IPS-18a (cell line): ENCODE measurements at regions not wholly inside any gene's neighbourhood (a gene's known extent, or its start where the extent isn't known, plus 50 kb on each side); places are given as distances from the start of the nearest gene placed in this dataset.

Experiments
- H3K27ac ChIP-seq: one replicate; pipeline ENCODE4 v1.5.1; 2013; ENCODE audit warnings: low read length
- H3K27me3 ChIP-seq: one replicate; pipeline ENCODE4 v1.6.1; 2013; ENCODE audit warnings: mild to moderate bottlenecking, low read length; ENCODE audit not compliant: control insufficient read depth, insufficient read depth
- H3K36me3 ChIP-seq: one replicate; pipeline ENCODE4 v1.6.1; 2013; ENCODE audit warnings: low read depth, low read length; ENCODE audit not compliant: control insufficient read depth
- H3K4me1 ChIP-seq: one replicate; pipeline ENCODE4 v1.6.1; 2013; ENCODE audit warnings: low read depth, low read length; ENCODE audit not compliant: control insufficient read depth
- H3K4me3 ChIP-seq: one replicate; pipeline ENCODE4 v1.5.1; 2013; ENCODE audit warnings: low read length
- H3K9ac ChIP-seq: one replicate; pipeline ENCODE4 v1.6.1; 2013; ENCODE audit warnings: mild to moderate bottlenecking, low read length, moderate library complexity
- H3K9me3 ChIP-seq: one replicate; pipeline ENCODE4 v1.6.1; 2013; ENCODE audit warnings: low read depth, low read length; ENCODE audit not compliant: control insufficient read depth

GRCh38 chr5:145591578-145591977 is 243.6 kb downstream of the PRELID2 start:
- no peaks in the 10 kb centered on the region for H3K36me3 ChIP-seq
- H3K27ac ChIP-seq, result no peak overlapping the region
- H3K9me3 ChIP-seq, result no peaks in the 10 kb centered on the region
- H3K9ac ChIP-seq, result no peak overlapping the region
- H3K4me3 ChIP-seq, result no peak overlapping the region
- H3K27me3 ChIP-seq, result no peaks in the 10 kb centered on the region
- no peaks in the 10 kb centered on the region for H3K4me1 ChIP-seq

GRCh38 chr5:145589063-145589462 is 246.1 kb downstream of the PRELID2 start:
- H3K9ac ChIP-seq, result no peak overlapping the region
- H3K4me3 ChIP-seq, result no peak overlapping the region
- H3K4me1 ChIP-seq, result no peaks in the 10 kb centered on the region
- H3K36me3 ChIP-seq, result no peaks in the 10 kb centered on the region
- H3K9me3 ChIP-seq, result no peaks in the 10 kb centered on the region
- H3K27ac ChIP-seq, result no peak overlapping the region
- no peaks in the 10 kb centered on the region for H3K27me3 ChIP-seq

- Histone ChIP-seq H3K27ac (no peak overlapping the region), H3K27me3 (no peaks in the 10 kb centered on the region)
These were observed 246.6 kb downstream of the PRELID2 start for GRCh38 chr5:145588558-145588957.

GRCh38 chr5:145588113-145588512 is 247.0 kb downstream of the PRELID2 start:
- no peaks in the 10 kb centered on the region for H3K27me3 ChIP-seq
- H3K27ac ChIP-seq, result no peak overlapping the region
- no peak overlapping the region for H3K4me3 ChIP-seq
- no peaks in the 10 kb centered on the region for H3K36me3 ChIP-seq
- H3K9me3 ChIP-seq, result no peaks in the 10 kb centered on the region
- no peak overlapping the region for H3K9ac ChIP-seq
- H3K4me1 ChIP-seq, result no peaks in the 10 kb centered on the region

More at GRCh38 chr5:145588558-145588957, 246.6 kb downstream of the PRELID2 start:
- H3K4me1 ChIP-seq, result no peaks in the 10 kb centered on the region
- H3K36me3 ChIP-seq, result no peaks in the 10 kb centered on the region
- no peaks in the 10 kb centered on the region for H3K9me3 ChIP-seq
- H3K4me3 ChIP-seq, result no peak overlapping the region
- no peak overlapping the region for H3K9ac ChIP-seq

GRCh38 chr5:145587710-145588109 is 247.4 kb downstream of the PRELID2 start:
- Histone ChIP-seq H3K9ac (no peak overlapping the region), H3K36me3 (no peaks in the 10 kb centered on the region), H3K4me1 (no peaks in the 10 kb centered on the region), H3K4me3 (no peak overlapping the region), H3K27ac (no peak overlapping the region), H3K27me3 (no peaks in the 10 kb centered on the region), H3K9me3 (no peaks in the 10 kb centered on the region)

GRCh38 chr5:145587308-145587672 is 247.9 kb downstream of the PRELID2 start:
- no peak overlapping the region for H3K27ac ChIP-seq
- no peaks in the 10 kb centered on the region for H3K27me3 ChIP-seq
- no peaks in the 10 kb centered on the region for H3K36me3 ChIP-seq
- no peaks in the 10 kb centered on the region for H3K9me3 ChIP-seq
- no peak overlapping the region for H3K4me3 ChIP-seq
- no peak overlapping the region for H3K9ac ChIP-seq
- H3K4me1 ChIP-seq, result no peaks in the 10 kb centered on the region

- H3K27ac ChIP-seq, result no peak overlapping the region
- H3K4me1 ChIP-seq, result no peaks in the 10 kb centered on the region
- H3K9me3 ChIP-seq, result no peaks in the 10 kb centered on the region
- H3K4me3 ChIP-seq, result no peak overlapping the region
- no peaks in the 10 kb centered on the region for H3K36me3 ChIP-seq
- H3K27me3 ChIP-seq, result no peaks in the 10 kb centered on the region
- no peak overlapping the region for H3K9ac ChIP-seq
These were observed 248.4 kb downstream of the PRELID2 start for GRCh38 chr5:145586661-145587307.

GRCh38 chr5:145585443-145586148 is 249.5 kb downstream of the PRELID2 start:
- Histone ChIP-seq H3K4me3 (no peak overlapping the region), H3K27me3 (no peaks in the 10 kb centered on the region), H3K9ac (no peak overlapping the region), H3K4me1 (no peaks in the 10 kb centered on the region), H3K36me3 (no peaks in the 10 kb centered on the region), H3K9me3 (no peaks in the 10 kb centered on the region), H3K27ac (no peak overlapping the region)

- H3K4me1 ChIP-seq, result no peaks in the 10 kb centered on the region
- no peaks in the 10 kb centered on the region for H3K36me3 ChIP-seq
- H3K9ac ChIP-seq, result no peak overlapping the region
- H3K27me3 ChIP-seq, result no peaks in the 10 kb centered on the region
- no peaks in the 10 kb centered on the region for H3K9me3 ChIP-seq
- H3K4me3 ChIP-seq, result no peak overlapping the region
- H3K27ac ChIP-seq, result no peak overlapping the region
These were observed 255.8 kb downstream of the PRELID2 start for GRCh38 chr5:145579301-145579700.

- Histone ChIP-seq H3K27me3 (no peaks in the 10 kb centered on the region), H3K9ac (no peak overlapping the region), H3K4me1 (no peaks in the 10 kb centered on the region), H3K4me3 (no peak overlapping the region), H3K27ac (no peak overlapping the region), H3K36me3 (no peaks in the 10 kb centered on the region), H3K9me3 (no peaks in the 10 kb centered on the region)
These were observed 260.1 kb downstream of the PRELID2 start for GRCh38 chr5:145574889-145575573.

- no peak overlapping the region for H3K4me3 ChIP-seq
- no peaks in the 10 kb centered on the region for H3K27me3 ChIP-seq
- H3K9ac ChIP-seq, result no peak overlapping the region
- no peaks in the 10 kb centered on the region for H3K9me3 ChIP-seq
- no peaks in the 10 kb centered on the region for H3K4me1 ChIP-seq
- no peaks in the 10 kb centered on the region for H3K36me3 ChIP-seq
- H3K27ac ChIP-seq, result no peak overlapping the region
These were observed 266.6 kb downstream of the PRELID2 start for GRCh38 chr5:145568581-145568980.
